CD14-positive monocyte (primary cell): ENCODE measurements at regions not wholly inside any gene's neighbourhood (a gene's known extent, or its start where the extent isn't known, plus 50 kb on each side); places are given as distances from the start of the nearest gene placed in this dataset.
"Not testable (repeated sequence)": the region's sequence is repeated elsewhere in the genome, so short reads cannot be mapped to it uniquely, and the experiment has no call there.

Source experiments
- DNase-seq, 3 donors: peaks; one replicate each; pipeline ENCODE4 v3.0.0-alpha.2; 2011 to 2022
- H2AFZ ChIP-seq: 2 replicates; pipeline ENCODE4 v1.6.0; 2012; ENCODE audit warnings: mild to moderate bottlenecking, low read depth, low read length, inconsistent platforms; ENCODE audit not compliant: insufficient read depth, poor library complexity, severe bottlenecking
- H3K27ac ChIP-seq, 2 donors: 1 replicate in 1 of 2; 2 replicates in 1 of 2; pipeline ENCODE4 v1.5.1; 2012 to 2013; ENCODE audit warnings: low read length in 2 of 2, control low read depth in 1 of 2, inconsistent platforms in 1 of 2, low read depth in 1 of 2, mild to moderate bottlenecking in 1 of 2
- H3K27me3 ChIP-seq, 2 donors: one replicate each; pipeline versions ENCODE4 v1.6.0 to v1.6.1; 2011 to 2013; ENCODE audit warnings: low read length in 2 of 2; ENCODE audit not compliant: control insufficient read depth in 2 of 2, insufficient read depth in 2 of 2
- H3K36me3 ChIP-seq, 2 donors: replicated peaks in 1 of 2; 1 replicate in 1 of 2; 2 replicates in 1 of 2; pipeline versions ENCODE4 v1.5.1 to v1.6.1; 2012 to 2013; ENCODE audit warnings: low read length in 2 of 2, control low read depth in 1 of 2, inconsistent platforms in 1 of 2, mild to moderate bottlenecking in 1 of 2; ENCODE audit not compliant: insufficient read depth in 2 of 2, control insufficient read depth in 1 of 2
- H3K4me1 ChIP-seq, 2 donors: 1 replicate in 1 of 2; 2 replicates in 1 of 2; pipeline versions ENCODE4 v1.5.1 to v1.6.1; 2012 to 2013; ENCODE audit warnings: low read length in 2 of 2, control low read depth in 1 of 2, inconsistent platforms in 1 of 2, mild to moderate bottlenecking in 1 of 2, moderate library complexity in 1 of 2; ENCODE audit not compliant: insufficient read depth in 2 of 2, control insufficient read depth in 1 of 2
- H3K4me2 ChIP-seq: replicated peaks from 2 replicates; pipeline ENCODE3; 2012; ENCODE audit warnings: low read length, moderate library complexity, mild to moderate bottlenecking; ENCODE audit not compliant: poor library complexity, severe bottlenecking; ENCODE audit errors: extremely low read depth
- H3K4me3 ChIP-seq, 3 experiments: fragments of 200-600 bp in 1 of 3; sonication (generic) in 1 of 3; replicated peaks in 1 of 3; 1 replicate in 2 of 3; 2 replicates in 1 of 3; pipeline ENCODE4 v1.5.1; 2011 to 2013; ENCODE audit warnings: low read length in 3 of 3, mild to moderate bottlenecking in 3 of 3, control low read depth in 2 of 3, low read depth in 2 of 3, inconsistent platforms in 1 of 3, moderate library complexity in 1 of 3
- H3K79me2 ChIP-seq: 2 replicates; pipeline ENCODE4 v1.6.0; 2012; ENCODE audit warnings: mild to moderate bottlenecking, control low read depth, inconsistent platforms, low read length, moderate library complexity; ENCODE audit not compliant: insufficient read depth
- H3K9ac ChIP-seq: 2 replicates; pipeline ENCODE4 v1.6.0; 2017; ENCODE audit warnings: low read length, mild to moderate bottlenecking; ENCODE audit not compliant: insufficient read depth, poor library complexity, severe bottlenecking
- H3K9me3 ChIP-seq, 2 donors: replicated peaks in 1 of 2; 1 replicate in 1 of 2; 2 replicates in 1 of 2; pipeline versions ENCODE4 v1.5.1 to v1.6.1; 2012 to 2013; ENCODE audit warnings: low read length in 2 of 2, control low read depth in 1 of 2; ENCODE audit not compliant: control insufficient read depth in 1 of 2, insufficient read depth in 1 of 2
- H4K20me1 ChIP-seq: 2 replicates; pipeline ENCODE4 v1.6.0; 2012; ENCODE audit warnings: mild to moderate bottlenecking, low read length, control low read depth, moderate library complexity; ENCODE audit not compliant: insufficient read depth
- H3K27ac Mint-ChIP-seq, 7 donors: one replicate each; pipeline ENCODE4 v1.8.0; 2020; ENCODE audit warnings: mild to moderate bottlenecking in 7 of 7, mixed read lengths in 7 of 7, moderate library complexity in 6 of 7, inconsistent platforms in 2 of 7
- H3K27me3 Mint-ChIP-seq, 3 donors: one replicate each; pipeline ENCODE4 v1.8.0; 2021 to 2022; ENCODE audit warnings: low read depth in 3 of 3, mild to moderate bottlenecking in 3 of 3, mixed read lengths in 3 of 3, moderate library complexity in 3 of 3, inconsistent platforms in 1 of 3
- H3K36me3 Mint-ChIP-seq, 2 donors: one replicate each; pipeline ENCODE4 v1.8.0; 2020; ENCODE audit warnings: mixed read lengths in 2 of 2, inconsistent platforms in 1 of 2, mild to moderate bottlenecking in 1 of 2
- H3K4me1 Mint-ChIP-seq: one replicate; pipeline ENCODE4 v1.8.0; 2020; ENCODE audit warnings: mild to moderate bottlenecking, mixed read lengths
- H3K4me3 Mint-ChIP-seq, 2 donors: one replicate each; pipeline ENCODE4 v1.8.0; 2020; ENCODE audit warnings: mild to moderate bottlenecking in 2 of 2, mixed read lengths in 2 of 2, moderate library complexity in 1 of 2
- H3K9me3 Mint-ChIP-seq, 7 donors: one replicate each; pipeline ENCODE4 v1.8.0; 2020 to 2022; ENCODE audit warnings: mixed read lengths in 7 of 7, mild to moderate bottlenecking in 6 of 7, moderate library complexity in 6 of 7, inconsistent platforms in 2 of 7
- CTCF ChIP-seq: fragments of 200-600 bp; IDR thresholded peaks from one replicate; pipeline ENCODE4 v1.8.0; 2022; ENCODE audit warnings: antibody characterized with exemption, mild to moderate bottlenecking
- WGBS: methylation state at CpG from one replicate; pipeline ENCODE4 v1.1.5; 2013; ENCODE audit warnings: missing lambda C conversion rate; ENCODE audit not compliant: insufficient coverage; 5-methylcytosine and 5-hydroxymethylcytosine counted together
- intact Hi-C, 2 donors: fragments of 100-400 bp; cut with micrococcal nuclease; formaldehyde crosslinking; loops; one replicate each; pipeline versions ENCODE4 v1.15.0 to v1.15.1; 2023

- DNase-seq = no peak
- no peaks in the 10 kb centered on the region for H3K4me1 ChIP-seq
- no peaks in the 10 kb centered on the region for H3K9me3 ChIP-seq
- H3K36me3 Mint-ChIP-seq = no peaks in the 10 kb centered on the region
- no peak overlapping the region for H3K4me3 Mint-ChIP-seq
- H3K4me3 ChIP-seq = no peak overlapping the region
- H3K4me1 Mint-ChIP-seq = no peaks in the 10 kb centered on the region
- H3K27me3 ChIP-seq = no peaks in the 10 kb centered on the region
- no peak overlapping the region for H3K27ac Mint-ChIP-seq
- WGBS = no CpG with 5 or more reads among the region's 2 CpGs
- H3K9me3 Mint-ChIP-seq = peaks cover 0 to 2% (median 0%) of the 10 kb centered on the region in 7 donors
- H3K79me2 ChIP-seq = no peaks in the 10 kb centered on the region
- peaks cover 2 to 12% (median 4%) of the 10 kb centered on the region in 3 donors for H3K27me3 Mint-ChIP-seq
- H4K20me1 ChIP-seq = no peaks in the 10 kb centered on the region
- H2AFZ ChIP-seq = no peak overlapping the region
- intact Hi-C loops = no loop called here
- no peak overlapping the region for H3K27ac ChIP-seq
- H3K36me3 ChIP-seq = no peaks in the 10 kb centered on the region
- no peak overlapping the region for H3K9ac ChIP-seq
- TF ChIP-seq CTCF = no peak
- H3K4me2 ChIP-seq = no peak overlapping the region
Observed at GRCh38 chr12:95368931-95369330, 105.0 kb upstream of the METAP2 start.

- Histone ChIP-seq H3K9ac (no peak overlapping the region), H3K9me3 (no peaks in the 10 kb centered on the region), H3K4me2 (no peak overlapping the region), H3K79me2 (no peaks in the 10 kb centered on the region), H3K4me3 (no peak overlapping the region), H3K4me1 (no peaks in the 10 kb centered on the region), H3K27me3 (no peaks in the 10 kb centered on the region), H2AFZ (no peak overlapping the region), H4K20me1 (no peaks in the 10 kb centered on the region), H3K27ac (no peak overlapping the region), H3K36me3 (no peaks in the 10 kb centered on the region)
- no CpG with 5 or more reads among the region's 5 CpGs for WGBS
- peaks cover 0 to 3% (median 0%) of the 10 kb centered on the region in 7 donors for H3K9me3 Mint-ChIP-seq
- H3K36me3 Mint-ChIP-seq = no peaks in the 10 kb centered on the region
- TF ChIP-seq CTCF = no peak
- no peak overlapping the region for H3K27ac Mint-ChIP-seq
- H3K4me3 Mint-ChIP-seq = no peak overlapping the region
- no peak for DNase-seq
- H3K4me1 Mint-ChIP-seq = no peaks in the 10 kb centered on the region
- peaks cover 2 to 8% (median 4%) of the 10 kb centered on the region in 3 donors for H3K27me3 Mint-ChIP-seq
- intact Hi-C loops = no loop called here
Observed at GRCh38 chr12:95371571-95371970, 102.4 kb upstream of the METAP2 start.

- H3K4me3 Mint-ChIP-seq, H3K27ac Mint-ChIP-seq, H3K4me3 ChIP-seq, H3K36me3 Mint-ChIP-seq, H3K4me1 Mint-ChIP-seq, H4K20me1 ChIP-seq, intact Hi-C loops, H3K27ac ChIP-seq, H3K4me1 ChIP-seq, H3K27me3 ChIP-seq, H3K9me3 Mint-ChIP-seq, H3K9ac ChIP-seq, DNase-seq, H3K27me3 Mint-ChIP-seq, H3K79me2 ChIP-seq, H3K9me3 ChIP-seq, H2AFZ ChIP-seq, H3K4me2 ChIP-seq, H3K36me3 ChIP-seq: not testable (repeated sequence)
- no CpG with 5 or more reads among the region's 23 CpGs for WGBS
Observed at GRCh38 chr12:95379481-95379880, 94.5 kb upstream of the METAP2 start.

- H3K4me3 Mint-ChIP-seq, H3K4me1 Mint-ChIP-seq, H4K20me1 ChIP-seq, H3K9me3 Mint-ChIP-seq, H3K27ac Mint-ChIP-seq, H3K9ac ChIP-seq, H3K4me1 ChIP-seq, intact Hi-C loops, H3K27ac ChIP-seq, H3K4me3 ChIP-seq, H3K27me3 Mint-ChIP-seq, H3K36me3 ChIP-seq, H3K79me2 ChIP-seq, H3K9me3 ChIP-seq, H3K4me2 ChIP-seq, H3K36me3 Mint-ChIP-seq, DNase-seq, H2AFZ ChIP-seq, H3K27me3 ChIP-seq: not testable (repeated sequence)
- WGBS = 94% methylated on average over 8 of the region's 14 CpGs
Observed at GRCh38 chr12:95380334-95380733, 93.6 kb upstream of the METAP2 start.
